Astrocyte (in vitro differentiated cells and primary cell): ENCODE measurements at regions not wholly inside any gene's neighbourhood (a gene's known extent, or its start where the extent isn't known, plus 50 kb on each side); places are given as distances from the start of the nearest gene placed in this dataset.

Experiments
- DNase-seq: peaks from one replicate; pipeline ENCODE4 v3.0.0-alpha.2; 2010; ENCODE audit warnings: low read depth
- FAIRE-seq: peaks from 2 replicates; lab custom pipeline; 2011; peaks lifted over from hg19 to GRCh38; lab: Jason Lieb, UNC
- H2AFZ ChIP-seq: 2 replicates; pipeline ENCODE4 v1.6.0; 2012; ENCODE audit warnings: low read depth, low read length, inconsistent platforms
- H3K27ac ChIP-seq: 2 replicates; pipeline ENCODE4 v1.5.1; 2011; ENCODE audit warnings: low read depth, low read length, inconsistent platforms
- H3K27me3 ChIP-seq: 2 replicates; pipeline ENCODE4 v1.6.0; 2011; ENCODE audit warnings: low read length, inconsistent platforms; ENCODE audit not compliant: insufficient read depth
- H3K36me3 ChIP-seq: 2 replicates; pipeline ENCODE4 v1.5.1; 2011; ENCODE audit warnings: low read length, inconsistent platforms; ENCODE audit not compliant: insufficient read depth
- H3K4me1 ChIP-seq: 2 replicates; pipeline ENCODE4 v1.5.1; 2011; ENCODE audit warnings: low read length, inconsistent platforms; ENCODE audit not compliant: insufficient read depth
- H3K4me2 ChIP-seq: 2 replicates; pipeline ENCODE4 v1.6.0; 2012; ENCODE audit warnings: low read length, inconsistent platforms
- H3K4me3 ChIP-seq: 2 replicates; pipeline ENCODE4 v1.5.1; 2011; ENCODE audit warnings: low read depth, mild to moderate bottlenecking, low read length, inconsistent platforms; ENCODE audit not compliant: insufficient read depth
- H3K79me2 ChIP-seq: 2 replicates; pipeline ENCODE4 v1.6.0; 2012; ENCODE audit warnings: mild to moderate bottlenecking, low read length, inconsistent platforms; ENCODE audit not compliant: insufficient read depth
- H3K9ac ChIP-seq: 2 replicates; pipeline ENCODE4 v1.6.0; 2012; ENCODE audit warnings: mild to moderate bottlenecking, low read length, inconsistent platforms
- H3K9me3 ChIP-seq: 2 replicates; pipeline ENCODE4 v1.5.1; 2012; ENCODE audit warnings: low read depth, mild to moderate bottlenecking, low read length, inconsistent platforms; ENCODE audit not compliant: insufficient read depth
- H4K20me1 ChIP-seq: 2 replicates; pipeline ENCODE4 v1.6.0; 2012; ENCODE audit warnings: low read length, inconsistent platforms; ENCODE audit not compliant: insufficient read depth
- H3K27ac Mint-ChIP-seq: one replicate; pipeline ENCODE4 v1.8.0; 2021; ENCODE audit warnings: mild to moderate bottlenecking, mixed read lengths; ENCODE audit not compliant: unreplicated experiment
- H3K27me3 Mint-ChIP-seq: one replicate; pipeline ENCODE4 v1.8.0; 2021; ENCODE audit warnings: low read depth, mixed read lengths; ENCODE audit not compliant: unreplicated experiment
- H3K36me3 Mint-ChIP-seq: one replicate; pipeline ENCODE4 v1.8.0; 2021; ENCODE audit warnings: low read depth, mixed read lengths; ENCODE audit not compliant: unreplicated experiment
- H3K4me1 Mint-ChIP-seq: one replicate; pipeline ENCODE4 v1.8.0; 2021; ENCODE audit warnings: low read depth, mixed read lengths; ENCODE audit not compliant: unreplicated experiment
- H3K4me3 Mint-ChIP-seq: one replicate; pipeline ENCODE4 v1.8.0; 2021; ENCODE audit warnings: mild to moderate bottlenecking, moderate library complexity, mixed read lengths; ENCODE audit not compliant: unreplicated experiment
- H3K9me3 Mint-ChIP-seq: one replicate; pipeline ENCODE4 v1.8.0; 2021; ENCODE audit warnings: mild to moderate bottlenecking, mixed read lengths; ENCODE audit not compliant: unreplicated experiment
- EZH2 ChIP-seq: IDR thresholded peaks from 2 replicates; pipeline ENCODE4 v1.6.1; 2012; ENCODE audit warnings: mild to moderate bottlenecking, low read length, inconsistent platforms; ENCODE audit not compliant: insufficient read depth
- TF ChIP-seq, protein P1 (sequence below): IDR thresholded peaks from 2 replicates; pipeline ENCODE4 v1.5.1; 2011; ENCODE audit warnings: low read depth, mild to moderate bottlenecking, inconsistent platforms, low read length, moderate library complexity; ENCODE audit not compliant: insufficient read depth

DNA sequence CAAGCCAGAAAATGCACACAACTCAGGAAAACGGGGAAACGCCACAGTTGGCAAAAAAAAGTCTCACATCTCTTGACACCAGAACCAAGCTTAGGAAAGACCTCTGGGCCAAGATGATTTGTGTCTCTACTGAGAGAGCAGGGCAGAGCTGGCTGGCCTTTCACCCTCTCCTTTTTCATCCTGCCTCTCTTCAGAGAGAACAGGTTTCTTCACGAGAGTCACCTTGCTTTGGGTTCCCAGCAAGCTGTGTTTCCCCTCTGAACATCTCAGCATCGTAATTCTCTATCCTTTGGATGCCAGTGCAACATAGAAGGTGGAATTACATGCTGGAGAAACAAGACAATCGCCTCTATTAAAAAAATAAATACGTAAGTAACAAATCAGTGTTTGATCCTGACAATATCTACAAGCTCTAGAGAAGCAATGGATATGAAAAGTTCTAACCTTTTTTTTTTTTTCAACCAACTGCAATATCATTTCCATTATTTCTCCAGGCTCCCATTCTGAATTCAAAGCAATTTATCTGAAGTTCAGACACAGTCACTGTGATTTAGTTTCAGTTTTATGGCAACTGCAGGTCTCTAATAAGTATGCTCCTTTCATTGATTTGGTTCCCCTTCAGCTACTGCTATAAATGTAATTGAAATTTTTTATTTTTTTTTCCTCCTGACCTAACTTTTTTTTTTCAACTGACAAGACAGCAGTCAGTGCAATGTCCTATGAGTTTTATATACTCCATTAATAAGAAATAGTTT is 708.6 kb downstream of the DTWD2 start:
- Mint-ChIP-seq H3K4me1 (no peaks in the 10 kb centered on the region), H3K36me3 (no peaks in the 10 kb centered on the region), H3K27ac (no peak overlapping the region), H3K9me3 (no peaks in the 10 kb centered on the region), H3K27me3 (no peaks in the 10 kb centered on the region), H3K4me3 (no peak overlapping the region)
- Histone ChIP-seq H3K9ac (no peak overlapping the region), H3K79me2 (no peaks in the 10 kb centered on the region), H3K27ac (no peak overlapping the region), H2AFZ (no peak overlapping the region), H3K36me3 (no peaks in the 10 kb centered on the region), H3K4me2 (no peak overlapping the region), H4K20me1 (no peaks in the 10 kb centered on the region), H3K9me3 (no peaks in the 10 kb centered on the region), H3K4me1 (no peaks in the 10 kb centered on the region), H3K27me3 (no peaks in the 10 kb centered on the region), H3K4me3 (no peak overlapping the region)
- TF ChIP-seq EZH2, result no peak
- TF ChIP-seq, protein P1, sequence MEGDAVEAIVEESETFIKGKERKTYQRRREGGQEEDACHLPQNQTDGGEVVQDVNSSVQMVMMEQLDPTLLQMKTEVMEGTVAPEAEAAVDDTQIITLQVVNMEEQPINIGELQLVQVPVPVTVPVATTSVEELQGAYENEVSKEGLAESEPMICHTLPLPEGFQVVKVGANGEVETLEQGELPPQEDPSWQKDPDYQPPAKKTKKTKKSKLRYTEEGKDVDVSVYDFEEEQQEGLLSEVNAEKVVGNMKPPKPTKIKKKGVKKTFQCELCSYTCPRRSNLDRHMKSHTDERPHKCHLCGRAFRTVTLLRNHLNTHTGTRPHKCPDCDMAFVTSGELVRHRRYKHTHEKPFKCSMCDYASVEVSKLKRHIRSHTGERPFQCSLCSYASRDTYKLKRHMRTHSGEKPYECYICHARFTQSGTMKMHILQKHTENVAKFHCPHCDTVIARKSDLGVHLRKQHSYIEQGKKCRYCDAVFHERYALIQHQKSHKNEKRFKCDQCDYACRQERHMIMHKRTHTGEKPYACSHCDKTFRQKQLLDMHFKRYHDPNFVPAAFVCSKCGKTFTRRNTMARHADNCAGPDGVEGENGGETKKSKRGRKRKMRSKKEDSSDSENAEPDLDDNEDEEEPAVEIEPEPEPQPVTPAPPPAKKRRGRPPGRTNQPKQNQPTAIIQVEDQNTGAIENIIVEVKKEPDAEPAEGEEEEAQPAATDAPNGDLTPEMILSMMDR, result no peak
- DNase-seq (no peak), FAIRE-seq (no peak)

DNA sequence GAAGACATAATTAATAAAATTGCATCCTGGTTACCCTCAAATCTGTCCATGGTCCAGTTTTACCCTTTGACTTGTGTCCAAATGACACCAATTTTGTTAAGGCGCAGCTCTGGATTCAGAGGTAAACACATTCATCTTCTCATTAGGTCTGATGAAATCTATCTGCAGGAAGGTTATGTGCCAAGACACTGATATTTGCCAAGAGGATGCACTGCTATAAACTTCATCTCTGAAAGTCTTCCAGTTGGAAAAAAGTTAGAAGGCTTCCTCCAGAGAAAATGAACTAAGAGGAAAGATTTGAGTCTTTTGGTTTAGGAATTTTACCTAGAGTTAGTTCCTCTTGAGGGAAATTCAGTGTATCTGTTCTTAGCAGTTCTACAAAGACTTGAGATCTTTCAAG is 717.8 kb downstream of the DTWD2 start:
- H3K79me2 ChIP-seq, result no peaks in the 10 kb centered on the region
- H3K4me3 Mint-ChIP-seq, result no peak overlapping the region
- no peaks in the 10 kb centered on the region for H3K4me1 ChIP-seq
- H3K36me3 Mint-ChIP-seq, result no peaks in the 10 kb centered on the region
- H3K27me3 ChIP-seq, result no peaks in the 10 kb centered on the region
- H3K27ac ChIP-seq, result no peak overlapping the region
- H3K9ac ChIP-seq, result no peak overlapping the region
- no peaks in the 10 kb centered on the region for H4K20me1 ChIP-seq
- H3K27me3 Mint-ChIP-seq, result no peaks in the 10 kb centered on the region
- no peaks in the 10 kb centered on the region for H3K36me3 ChIP-seq
- no peak for DNase-seq
- TF ChIP-seq EZH2, result no peak
- TF ChIP-seq, protein P1, result no peak
- no peak for FAIRE-seq
- peaks cover 2% of the 10 kb centered on the region for H3K9me3 Mint-ChIP-seq
- H2AFZ ChIP-seq, result no peak overlapping the region
- H3K27ac Mint-ChIP-seq, result no peak overlapping the region
- no peak overlapping the region for H3K4me2 ChIP-seq
- no peaks in the 10 kb centered on the region for H3K9me3 ChIP-seq
- no peak overlapping the region for H3K4me3 ChIP-seq
- H3K4me1 Mint-ChIP-seq, result no peaks in the 10 kb centered on the region

DNA sequence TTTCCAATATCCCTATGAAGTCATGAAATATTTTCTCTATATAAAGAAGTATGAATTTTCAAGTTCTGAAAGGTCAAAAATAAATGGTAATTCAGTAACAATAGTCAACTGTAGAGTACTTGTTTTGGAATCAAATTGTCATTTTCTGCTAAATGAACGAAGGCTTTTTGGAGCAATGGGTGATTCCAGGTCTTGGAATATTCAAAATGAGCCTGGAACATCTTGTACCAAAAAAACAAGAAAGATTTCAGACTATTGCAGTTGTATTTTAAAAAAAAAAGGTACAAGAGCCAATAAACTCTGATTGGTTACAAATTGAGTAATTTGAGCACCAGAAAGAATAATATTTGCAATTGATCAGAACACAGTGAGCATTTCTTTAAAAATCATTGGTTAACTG is 730.1 kb downstream of the DTWD2 start:
- no peaks in the 10 kb centered on the region for H3K27me3 ChIP-seq
- H3K36me3 ChIP-seq, result no peaks in the 10 kb centered on the region
- no peak overlapping the region for H3K27ac Mint-ChIP-seq
- H3K9me3 ChIP-seq, result no peaks in the 10 kb centered on the region
- FAIRE-seq, result no peak
- H3K27ac ChIP-seq, result no peak overlapping the region
- H3K36me3 Mint-ChIP-seq, result no peaks in the 10 kb centered on the region
- TF ChIP-seq, protein P1, result no peak
- TF ChIP-seq EZH2, result no peak
- H3K4me3 Mint-ChIP-seq, result no peak overlapping the region
- H3K4me1 ChIP-seq, result no peaks in the 10 kb centered on the region
- no peaks in the 10 kb centered on the region for H3K27me3 Mint-ChIP-seq
- no peaks in the 10 kb centered on the region for H3K4me1 Mint-ChIP-seq
- H2AFZ ChIP-seq, result no peak overlapping the region
- no peaks in the 10 kb centered on the region for H4K20me1 ChIP-seq
- H3K79me2 ChIP-seq, result no peaks in the 10 kb centered on the region
- no peak overlapping the region for H3K4me2 ChIP-seq
- H3K4me3 ChIP-seq, result no peak overlapping the region
- H3K9me3 Mint-ChIP-seq, result no peaks in the 10 kb centered on the region
- no peak for DNase-seq
- H3K9ac ChIP-seq, result no peak overlapping the region
